GM20000 (cell line): ENCODE measurements at regions not wholly inside any gene's neighbourhood (a gene's known extent, or its start where the extent isn't known, plus 50 kb on each side); places are given as distances from the start of the nearest gene placed in this dataset.

Source experiments
- DNase-seq: peaks from one replicate; pipeline ENCODE4 v3.0.0; 2012; ENCODE audit warnings: low spot score
- TF ChIP-seq, protein P1 (sequence below): IDR thresholded peaks from 2 replicates; pipeline ENCODE4 v1.5.1; 2012; ENCODE audit warnings: mild to moderate bottlenecking, control low read depth; ENCODE audit errors: extremely low read depth, missing control alignments

GRCh38 chr9:103649086-103649485 is 445.0 kb upstream of the SMC2 start:
- TF ChIP-seq, protein P1, sequence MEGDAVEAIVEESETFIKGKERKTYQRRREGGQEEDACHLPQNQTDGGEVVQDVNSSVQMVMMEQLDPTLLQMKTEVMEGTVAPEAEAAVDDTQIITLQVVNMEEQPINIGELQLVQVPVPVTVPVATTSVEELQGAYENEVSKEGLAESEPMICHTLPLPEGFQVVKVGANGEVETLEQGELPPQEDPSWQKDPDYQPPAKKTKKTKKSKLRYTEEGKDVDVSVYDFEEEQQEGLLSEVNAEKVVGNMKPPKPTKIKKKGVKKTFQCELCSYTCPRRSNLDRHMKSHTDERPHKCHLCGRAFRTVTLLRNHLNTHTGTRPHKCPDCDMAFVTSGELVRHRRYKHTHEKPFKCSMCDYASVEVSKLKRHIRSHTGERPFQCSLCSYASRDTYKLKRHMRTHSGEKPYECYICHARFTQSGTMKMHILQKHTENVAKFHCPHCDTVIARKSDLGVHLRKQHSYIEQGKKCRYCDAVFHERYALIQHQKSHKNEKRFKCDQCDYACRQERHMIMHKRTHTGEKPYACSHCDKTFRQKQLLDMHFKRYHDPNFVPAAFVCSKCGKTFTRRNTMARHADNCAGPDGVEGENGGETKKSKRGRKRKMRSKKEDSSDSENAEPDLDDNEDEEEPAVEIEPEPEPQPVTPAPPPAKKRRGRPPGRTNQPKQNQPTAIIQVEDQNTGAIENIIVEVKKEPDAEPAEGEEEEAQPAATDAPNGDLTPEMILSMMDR, result no peak

GRCh38 chr9:103658156-103658555 is 436.0 kb upstream of the SMC2 start:
- TF ChIP-seq, protein P1, result no peak
- DNase-seq, result no peak

More at GRCh38 chr9:103649086-103649485, 445.0 kb upstream of the SMC2 start:
- DNase-seq, result no peak

GRCh38 chr9:103660830-103661229 is 433.3 kb upstream of the SMC2 start:
- DNase-seq, result no peak
- TF ChIP-seq, protein P1, result no peak

GRCh38 chr9:103661663-103662062 is 432.4 kb upstream of the SMC2 start:
- DNase-seq, result no peak

DNA sequence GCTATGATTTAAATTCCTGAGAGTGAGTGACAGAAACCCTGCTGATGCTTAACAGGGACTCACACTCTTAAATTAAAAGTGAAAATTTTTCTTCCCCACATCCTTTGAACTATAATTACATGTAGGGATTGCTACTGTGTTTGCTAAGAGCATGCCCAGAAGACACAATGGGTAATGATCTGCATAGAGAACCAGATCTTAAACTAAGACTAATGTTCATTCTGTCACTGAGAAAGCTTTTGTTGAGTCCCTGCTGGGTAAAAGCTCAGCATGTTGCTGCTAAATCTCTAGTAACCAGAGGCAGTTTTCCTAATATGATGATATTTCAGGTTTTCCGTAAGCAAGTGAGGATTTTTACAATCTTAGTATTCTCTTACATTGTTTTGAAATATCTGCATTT is 424.8 kb upstream of the SMC2 start:
- DNase-seq, result no peak

More at GRCh38 chr9:103661663-103662062, 432.4 kb upstream of the SMC2 start:
- TF ChIP-seq, protein P1, result no peak

DNA sequence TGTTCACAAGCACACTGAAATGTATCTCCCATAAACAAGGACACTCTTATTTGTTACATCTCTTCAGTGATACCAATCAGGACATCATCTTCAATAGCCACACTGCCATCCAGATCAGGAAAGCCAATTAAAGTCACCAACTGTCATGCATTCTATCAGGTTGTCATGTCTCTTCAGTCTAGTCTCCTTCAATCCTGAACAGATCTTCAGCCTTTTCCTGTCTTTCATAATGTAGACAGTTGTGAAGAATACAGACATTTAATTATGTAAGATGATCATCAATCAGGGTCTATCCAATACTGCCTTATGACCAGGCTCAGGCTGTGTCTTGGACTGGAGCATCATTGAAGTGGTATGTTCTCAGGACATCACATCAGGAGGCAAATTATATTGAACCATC is 419.8 kb upstream of the SMC2 start:
- no peak for DNase-seq
- TF ChIP-seq, protein P1, result no peak

More for the DNA sequence above, 424.8 kb upstream of the SMC2 start:
- TF ChIP-seq, protein P1, result no peak

DNA sequence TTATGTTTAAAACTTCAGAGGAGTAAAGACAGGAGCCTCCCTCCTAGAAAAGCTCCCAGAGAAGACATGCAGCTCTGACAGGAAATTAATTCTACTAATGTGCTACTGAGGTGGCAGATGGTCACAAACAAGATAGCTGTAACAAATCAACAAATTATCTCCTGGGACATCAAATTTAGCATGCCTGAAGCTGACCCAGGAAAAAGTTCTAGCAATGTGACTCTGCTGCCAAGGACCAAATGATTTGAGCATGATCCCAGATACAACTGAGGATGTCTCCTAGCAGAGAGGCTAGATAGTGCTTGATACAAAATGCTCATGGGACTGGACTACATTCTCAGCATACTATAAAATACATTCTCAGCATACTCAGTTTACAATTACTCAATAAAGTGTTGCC is 413.5 kb upstream of the SMC2 start:
- TF ChIP-seq, protein P1, result no peak
- no peak for DNase-seq

DNA sequence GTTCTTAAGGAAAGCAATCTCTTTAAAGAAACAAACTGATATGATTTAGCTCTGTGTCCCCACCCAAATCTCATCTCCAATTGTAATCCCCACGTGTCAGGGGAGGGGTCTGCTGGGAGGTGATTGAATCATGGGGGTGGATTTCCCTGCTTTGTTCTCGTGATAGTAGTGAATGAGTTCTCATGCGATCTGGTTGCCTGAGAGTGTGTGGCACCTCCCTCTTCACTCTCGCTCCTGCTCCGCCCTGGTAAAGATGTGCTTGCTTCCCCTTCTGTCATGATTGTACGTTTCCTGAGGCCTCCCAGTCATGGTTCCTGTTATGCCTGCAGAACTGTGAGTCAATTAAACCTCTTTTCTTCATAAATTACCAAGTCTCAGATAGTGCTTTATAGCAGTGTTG is 412.7 kb upstream of the SMC2 start:
- no peak for DNase-seq
- TF ChIP-seq, protein P1, result no peak
